ENCODE measurements at regions not wholly inside any gene's neighbourhood (a gene's known extent, or its start where the extent isn't known, plus 50 kb on each side); places are given as distances from the start of the nearest gene placed in this dataset.

GRCh38 chr16:72246423-72246822, 74.5 kb upstream of the PMFBP1 start:
- Histone ChIP-seq H3K27ac (no peak overlapping the region), H3K27me3 (no peaks in the 10 kb centered on the region), H3K9me3 (no peaks in the 10 kb centered on the region), H3K4me1 (no peaks in the 10 kb centered on the region), H3K36me3 (no peaks in the 10 kb centered on the region), H3K4me3 (no peak overlapping the region)
- DNase-seq (no peak), ATAC-seq (ENCODE audit: low FRiP score in 2 of 2) (no peak)
- no peak for TF ChIP-seq POLR2AphosphoS5 (IDR thresholded peaks at IDR 0.05)
- no peak for TF ChIP-seq CTCF (IDR thresholded peaks at IDR 0.05)
- TF ChIP-seq EP300 (IDR thresholded peaks at IDR 0.05) = no peak
- no peak for TF ChIP-seq POLR2A (IDR thresholded peaks at IDR 0.05)
- 72 to 81% methylated on average over 5 of the region's 5 CpGs for WGBS, 2 donors

GRCh38 chr16:72244853-72245252, 72.9 kb upstream of the PMFBP1 start:
- no peak overlapping the region for H3K27ac ChIP-seq
- TF ChIP-seq CTCF (IDR thresholded peaks at IDR 0.05) = no peak
- TF ChIP-seq POLR2AphosphoS5 (IDR thresholded peaks at IDR 0.05) = no peak
- no peak for TF ChIP-seq POLR2A (IDR thresholded peaks at IDR 0.05)
- no peak for TF ChIP-seq EP300 (IDR thresholded peaks at IDR 0.05)
- no peaks in the 10 kb centered on the region for H3K36me3 ChIP-seq
- WGBS, 2 donors = 80 to 83% methylated on average over 5 of the region's 5 CpGs
- no peaks in the 10 kb centered on the region for H3K4me1 ChIP-seq
- ATAC-seq (ENCODE audit: low FRiP score in 2 of 2) (no peak), DNase-seq (no peak)
- H3K4me3 ChIP-seq = no peak overlapping the region
- no peaks in the 10 kb centered on the region for H3K27me3 ChIP-seq
- no peaks in the 10 kb centered on the region for H3K9me3 ChIP-seq

GRCh38 chr16:72243621-72244020, 71.7 kb upstream of the PMFBP1 start:
- no peak for ATAC-seq (ENCODE audit: low FRiP score in 2 of 2)

GRCh38 chr16:72242757-72243156, 70.8 kb upstream of the PMFBP1 start:
- Histone ChIP-seq H3K4me1 (no peaks in the 10 kb centered on the region), H3K36me3 (no peaks in the 10 kb centered on the region), H3K27me3 (no peaks in the 10 kb centered on the region), H3K4me3 (no peak overlapping the region), H3K9me3 (no peaks in the 10 kb centered on the region), H3K27ac (no peak overlapping the region)
- TF ChIP-seq CTCF (IDR thresholded peaks at IDR 0.05) (no peak), EP300 (IDR thresholded peaks at IDR 0.05) (no peak), POLR2AphosphoS5 (IDR thresholded peaks at IDR 0.05) (no peak), POLR2A (IDR thresholded peaks at IDR 0.05) (no peak)
- ATAC-seq (ENCODE audit: low FRiP score in 2 of 2) = no peak
- 93 to 96% methylated on average over 4 of the region's 4 CpGs for WGBS, 2 donors
- DNase-seq = no peak

More at GRCh38 chr16:72243621-72244020, 71.7 kb upstream of the PMFBP1 start:
- Histone ChIP-seq H3K9me3 (no peaks in the 10 kb centered on the region), H3K27ac (no peak overlapping the region), H3K4me3 (no peak overlapping the region), H3K36me3 (no peaks in the 10 kb centered on the region), H3K27me3 (no peaks in the 10 kb centered on the region), H3K4me1 (no peaks in the 10 kb centered on the region)
- WGBS, 2 donors = 90 to 92% methylated on average over 5 of the region's 5 CpGs
- TF ChIP-seq CTCF (IDR thresholded peaks at IDR 0.05) = no peak
- TF ChIP-seq EP300 (IDR thresholded peaks at IDR 0.05) = no peak
- TF ChIP-seq POLR2A (IDR thresholded peaks at IDR 0.05) = no peak
- no peak for TF ChIP-seq POLR2AphosphoS5 (IDR thresholded peaks at IDR 0.05)
- no peak for DNase-seq

DNA sequence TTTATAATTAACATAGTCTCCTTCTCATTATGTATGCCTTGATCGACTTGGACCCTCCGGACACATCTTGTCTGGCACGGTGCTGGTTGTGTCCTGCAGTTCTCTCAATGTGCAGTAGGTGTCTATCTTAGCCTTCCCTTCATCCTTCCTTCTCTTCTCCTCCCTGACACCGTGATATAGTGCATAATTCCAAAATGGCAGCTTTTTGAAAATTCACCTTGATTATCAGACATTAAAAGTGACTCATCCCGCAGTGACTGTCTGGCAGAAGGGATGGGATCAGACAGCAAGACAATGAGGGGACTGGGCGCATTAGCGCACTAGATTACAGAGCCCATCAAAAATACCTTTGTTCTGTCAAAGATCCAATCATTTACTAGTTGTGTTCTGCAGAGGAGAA, 70.0 kb upstream of the PMFBP1 start:
- Histone ChIP-seq H3K4me1 (no peaks in the 10 kb centered on the region), H3K9me3 (no peaks in the 10 kb centered on the region), H3K36me3 (no peaks in the 10 kb centered on the region), H3K27me3 (no peaks in the 10 kb centered on the region), H3K27ac (no peak overlapping the region), H3K4me3 (no peak overlapping the region)
- no peak for TF ChIP-seq POLR2AphosphoS5 (IDR thresholded peaks at IDR 0.05)
- TF ChIP-seq POLR2A (IDR thresholded peaks at IDR 0.05) = no peak
- TF ChIP-seq EP300 (IDR thresholded peaks at IDR 0.05) = no peak
- peak; percentile 29 to 63 (median 58) for TF ChIP-seq CTCF (IDR thresholded peaks at IDR 0.05)
- WGBS, 2 donors = 39 to 41% methylated on average over 7 of the region's 7 CpGs
- no peak for DNase-seq
- ATAC-seq (ENCODE audit: low FRiP score in 2 of 2) = peak; percentile 78 to 90

All from upper lobe of left lung (tissue), 6 donors.